HG02973 (cell line): ENCODE measurements at regions not wholly inside any gene's neighbourhood (a gene's known extent, or its start where the extent isn't known, plus 50 kb on each side); places are given as distances from the start of the nearest gene placed in this dataset.

Experiments
- ATAC-seq: cut with Tn5 transposase; IDR thresholded peaks from one replicate; pipeline ENCODE4 v1.9.1; 2021; ENCODE audit warnings: moderate library complexity; ENCODE audit not compliant: unreplicated experiment

GRCh38 chr13:100941377-100942368, 267.1 kb upstream of the TMTC4 start:
- no peak for ATAC-seq

DNA sequence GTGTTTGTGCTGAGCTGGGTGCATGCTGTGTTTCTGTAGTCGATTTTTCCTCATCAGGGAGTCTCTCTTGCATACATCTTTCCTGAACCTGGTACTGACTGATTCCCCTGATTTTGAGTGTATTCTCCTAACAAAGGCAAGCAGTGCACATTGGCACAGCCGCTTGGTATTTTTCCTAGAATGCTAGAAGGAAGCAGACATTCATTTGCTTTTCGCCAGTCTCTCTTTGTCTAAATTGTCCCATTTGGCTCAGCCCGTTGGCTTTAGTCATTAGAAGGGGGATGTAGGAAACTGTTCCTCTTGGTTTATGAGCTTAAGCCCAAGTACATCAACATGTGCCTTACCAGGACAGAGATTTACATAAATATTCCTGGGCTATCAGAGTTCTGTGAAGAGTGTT, 266.1 kb upstream of the TMTC4 start:
- no peak for ATAC-seq

- no peak for ATAC-seq
Observed at GRCh38 chr13:100933841-100934240, 259.2 kb upstream of the TMTC4 start.

DNA sequence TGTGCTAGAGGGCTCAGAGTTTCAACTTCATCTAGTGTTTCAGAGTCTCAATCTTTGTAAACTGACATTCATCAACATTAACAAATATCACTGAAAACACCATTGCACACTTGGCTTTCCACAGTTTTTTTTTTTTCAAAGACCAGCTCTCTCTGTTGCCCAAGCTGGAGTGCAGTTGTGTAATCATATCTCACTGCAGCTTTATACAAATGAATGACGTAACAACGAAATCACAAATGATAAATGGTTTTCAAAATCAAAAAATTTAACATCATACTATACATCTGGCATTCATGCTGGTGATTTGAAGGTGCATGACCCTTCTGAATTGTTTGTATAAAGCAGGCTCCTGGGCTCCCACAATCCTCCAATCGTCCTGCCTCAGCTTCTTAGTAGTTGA, 248.0 kb upstream of the TMTC4 start:
- ATAC-seq: no peak

DNA sequence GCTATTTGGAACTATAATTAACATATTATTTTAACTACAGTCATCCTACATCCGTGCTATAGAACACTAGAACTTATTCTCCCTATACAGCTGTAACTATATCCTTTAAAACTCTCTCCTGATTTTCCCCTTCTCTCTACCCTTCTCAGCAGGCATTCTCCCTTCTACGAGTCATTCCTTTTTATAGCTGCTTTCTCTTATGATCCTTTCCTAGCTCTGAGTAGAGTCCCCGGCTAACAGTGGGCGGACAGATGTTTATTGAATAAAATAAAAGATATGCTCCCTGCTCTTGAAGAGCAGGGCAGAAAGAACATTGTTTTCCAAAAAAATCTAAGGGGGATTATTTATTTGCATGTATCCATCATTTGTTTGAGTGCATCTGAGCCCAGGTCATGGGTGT, 246.5 kb upstream of the TMTC4 start:
- ATAC-seq: no peak

DNA sequence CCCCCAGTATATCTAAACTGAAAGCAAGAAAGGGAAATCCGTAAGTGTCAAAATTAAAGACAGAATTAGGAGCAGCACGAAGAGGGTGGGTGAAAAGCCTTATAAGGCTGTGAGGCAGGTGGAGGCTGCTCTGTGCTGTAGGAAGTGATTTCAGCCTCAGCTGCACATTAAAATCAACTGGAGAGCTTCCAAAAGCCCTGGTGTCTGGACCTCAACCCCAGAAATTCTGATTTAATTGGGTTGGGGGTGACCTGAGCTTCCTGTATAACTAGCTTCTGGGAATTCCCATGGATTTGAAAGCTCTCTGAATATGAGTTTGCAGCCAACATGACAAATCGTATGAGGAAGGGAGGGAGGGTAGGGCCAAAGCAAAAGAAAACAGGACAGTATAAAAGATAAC, 242.4 kb upstream of the TMTC4 start:
- ATAC-seq: no peak

DNA sequence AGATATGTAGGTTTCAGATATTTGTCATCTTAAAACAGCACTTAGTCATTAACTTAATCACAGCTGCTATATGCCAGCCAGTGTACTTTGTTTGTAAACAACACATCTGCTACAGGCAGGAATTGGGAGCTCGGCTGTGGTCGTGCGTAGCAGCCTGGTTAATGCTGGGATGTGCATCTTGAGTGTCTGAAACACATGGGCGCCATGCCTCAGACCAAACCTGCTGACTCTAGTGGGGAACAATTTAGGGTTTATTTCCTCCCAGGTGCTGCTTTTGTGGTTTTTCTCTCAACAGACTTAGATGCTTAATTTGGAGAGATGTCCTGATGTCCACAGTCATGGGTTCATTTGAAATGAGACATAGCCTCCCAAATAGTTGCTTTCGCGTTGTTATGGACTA, 238.5 kb upstream of the TMTC4 start:
- no peak for ATAC-seq

DNA sequence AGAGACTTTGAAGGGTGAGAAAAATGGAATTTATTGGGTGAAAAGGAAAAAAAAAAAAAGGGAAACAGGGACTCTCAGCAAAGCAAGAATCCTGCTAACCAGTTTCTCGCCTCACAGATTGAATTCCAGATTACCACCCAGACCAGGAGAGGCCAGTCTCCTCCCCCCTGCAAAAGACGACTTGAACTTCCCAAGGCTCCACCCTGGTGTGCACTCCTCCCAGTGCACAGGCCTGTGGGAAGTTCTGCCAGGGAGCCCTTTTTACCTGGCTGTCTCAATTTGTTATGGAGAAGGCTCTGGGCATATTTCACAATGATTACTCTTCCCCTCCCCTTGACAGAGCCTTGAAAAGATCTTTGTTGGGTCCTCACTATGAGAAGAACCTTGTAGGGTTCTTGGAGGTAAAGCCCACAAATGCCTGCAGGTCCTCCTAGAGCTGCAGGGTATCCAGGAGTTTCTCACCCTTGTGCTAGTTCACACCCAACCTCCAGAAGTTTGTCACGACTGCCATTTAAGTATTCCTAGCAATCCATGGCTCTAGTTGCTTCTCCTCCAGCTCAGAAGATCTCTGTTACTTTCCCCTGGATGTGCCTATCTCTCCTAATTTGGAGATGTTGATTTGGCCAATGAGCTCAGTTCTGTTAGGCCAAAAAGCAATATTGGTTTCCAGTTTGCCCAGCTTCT, 229.8 kb upstream of the TMTC4 start:
- no peak for ATAC-seq

- ATAC-seq: no peak
Observed at GRCh38 chr13:100899720-100900316, 225.2 kb upstream of the TMTC4 start.

DNA sequence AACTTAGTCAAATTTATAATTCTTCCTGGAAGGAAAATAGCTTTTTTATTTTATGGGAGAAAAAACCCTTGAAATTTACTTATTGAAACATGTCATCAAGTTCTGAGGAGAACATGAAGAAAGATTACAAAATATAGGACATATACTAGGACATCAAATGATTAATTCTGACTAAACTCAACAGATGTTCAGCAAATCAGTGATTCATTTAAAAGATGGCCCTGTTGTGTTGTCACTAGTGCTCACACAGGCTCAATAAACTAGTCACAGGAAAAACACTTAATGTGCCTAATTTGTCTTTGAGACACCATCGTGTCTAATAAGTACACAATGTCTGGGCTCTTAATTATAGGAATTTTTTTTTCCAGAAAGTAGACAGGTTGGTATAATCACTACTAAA, 223.8 kb upstream of the TMTC4 start:
- no peak for ATAC-seq

- ATAC-seq: no peak
Observed at GRCh38 chr13:100895651-100896050, 221.1 kb upstream of the TMTC4 start.

- ATAC-seq: no peak
Observed at GRCh38 chr13:100892981-100893380, 218.4 kb upstream of the TMTC4 start.

DNA sequence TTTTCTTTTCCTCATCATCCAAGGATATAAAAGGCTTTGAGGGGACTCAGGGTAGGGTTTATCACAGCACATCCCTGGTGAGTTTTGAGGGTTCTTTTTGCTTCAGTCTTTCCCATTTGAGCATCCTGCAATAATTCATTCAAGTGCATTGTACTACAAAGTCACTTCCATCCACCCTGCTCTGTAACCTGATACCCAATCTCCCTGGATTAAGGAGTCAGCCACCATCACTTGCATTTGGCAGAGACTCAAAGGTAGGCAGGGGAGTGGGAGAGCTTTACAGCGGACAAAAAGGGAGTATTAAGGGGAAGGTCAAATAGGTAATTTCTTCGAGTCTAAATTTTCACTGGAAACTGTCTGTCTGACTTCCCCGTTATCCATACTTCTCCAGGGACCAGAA, 216.1 kb upstream of the TMTC4 start:
- no peak for ATAC-seq

DNA sequence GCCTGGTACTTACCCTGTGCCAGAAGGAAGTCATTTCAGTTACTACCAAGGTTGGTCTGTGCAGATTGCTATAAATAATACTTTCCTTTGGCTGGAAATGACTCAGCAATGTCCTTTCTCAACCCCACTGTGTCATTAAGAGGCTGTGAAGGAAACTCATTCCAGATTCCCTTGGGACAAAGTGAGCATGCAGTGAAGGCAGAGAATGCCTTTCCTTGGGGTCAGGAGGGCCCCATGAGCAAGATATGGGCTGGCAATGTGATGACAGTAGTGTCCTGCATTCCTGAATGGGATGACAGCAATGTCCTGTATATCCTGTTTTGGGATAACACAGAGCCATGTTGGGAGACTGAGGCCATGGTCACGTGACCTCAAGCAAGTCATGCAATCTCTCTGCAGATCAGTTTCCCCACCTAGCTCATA, 213.1 kb upstream of the TMTC4 start:
- ATAC-seq: no peak

DNA sequence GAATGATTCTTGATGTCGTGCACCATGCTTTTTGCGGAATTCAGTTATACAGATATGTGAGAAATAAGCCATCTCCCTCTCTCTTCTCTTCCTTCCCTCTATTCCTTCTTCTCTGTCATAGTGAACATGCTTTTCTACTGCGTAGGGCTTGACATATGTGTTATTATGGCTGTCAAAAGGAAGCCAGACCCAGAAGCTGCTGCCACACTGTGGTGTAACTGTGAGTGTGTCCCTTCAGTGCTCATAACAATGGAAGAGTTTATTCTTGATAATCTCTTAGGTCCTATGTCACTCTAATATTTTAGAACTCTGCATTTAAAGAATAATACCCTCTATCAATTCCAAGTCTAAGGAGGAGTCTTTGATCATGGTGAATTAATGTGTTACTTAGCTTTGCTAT, 208.9 kb upstream of the TMTC4 start:
- no peak for ATAC-seq

DNA sequence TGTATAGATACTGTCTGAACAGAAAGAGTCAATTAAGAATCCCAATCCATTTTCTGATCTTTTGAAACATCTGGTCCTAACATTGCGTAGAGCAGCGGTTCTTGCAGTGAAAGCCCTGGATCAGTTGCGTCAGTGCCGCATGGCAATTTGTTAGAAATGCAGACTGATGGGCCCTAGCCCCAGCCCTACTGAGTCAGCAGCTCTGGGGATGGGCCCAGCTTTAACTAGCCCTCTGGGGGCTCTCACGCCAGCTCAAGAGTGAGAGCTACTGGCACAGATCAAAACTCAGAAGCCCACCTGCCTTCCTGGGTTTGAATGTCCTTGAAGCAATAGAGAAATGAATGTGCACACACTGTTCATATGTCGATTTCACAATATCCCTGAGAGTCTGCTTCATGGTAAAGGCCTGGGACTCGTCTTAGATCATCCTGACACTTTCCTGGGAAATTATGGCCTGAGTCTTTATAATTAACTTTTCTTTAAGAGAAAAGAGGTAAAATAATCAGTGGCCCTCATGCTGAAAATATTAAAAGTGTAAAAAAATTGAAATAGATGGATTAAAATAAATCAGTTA, 206.8 kb upstream of the TMTC4 start:
- ATAC-seq: no peak

GRCh38 chr13:100880166-100880565, 205.6 kb upstream of the TMTC4 start:
- ATAC-seq: no peak

DNA sequence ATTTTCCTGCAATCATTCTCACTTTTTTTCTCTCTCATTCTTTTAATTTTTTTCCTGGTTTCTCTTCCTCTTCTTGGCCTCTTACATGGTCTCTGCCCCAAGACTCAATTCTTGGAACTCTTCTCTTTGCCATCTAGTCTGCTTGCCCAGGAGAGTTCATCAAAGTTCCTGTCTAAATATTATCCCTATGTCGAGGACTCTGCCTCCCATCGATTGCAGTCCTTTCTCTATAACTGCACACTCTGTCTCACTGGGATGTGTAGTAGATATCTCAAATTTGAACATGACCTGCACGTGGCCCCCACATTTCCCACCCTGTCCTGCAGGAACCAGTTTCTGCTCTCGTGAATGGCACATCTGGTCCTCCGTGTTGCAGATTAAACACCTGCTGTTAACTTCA, 204.7 kb upstream of the TMTC4 start:
- no peak for ATAC-seq

GRCh38 chr13:100876044-100876403, 201.4 kb upstream of the TMTC4 start:
- no peak for ATAC-seq

DNA sequence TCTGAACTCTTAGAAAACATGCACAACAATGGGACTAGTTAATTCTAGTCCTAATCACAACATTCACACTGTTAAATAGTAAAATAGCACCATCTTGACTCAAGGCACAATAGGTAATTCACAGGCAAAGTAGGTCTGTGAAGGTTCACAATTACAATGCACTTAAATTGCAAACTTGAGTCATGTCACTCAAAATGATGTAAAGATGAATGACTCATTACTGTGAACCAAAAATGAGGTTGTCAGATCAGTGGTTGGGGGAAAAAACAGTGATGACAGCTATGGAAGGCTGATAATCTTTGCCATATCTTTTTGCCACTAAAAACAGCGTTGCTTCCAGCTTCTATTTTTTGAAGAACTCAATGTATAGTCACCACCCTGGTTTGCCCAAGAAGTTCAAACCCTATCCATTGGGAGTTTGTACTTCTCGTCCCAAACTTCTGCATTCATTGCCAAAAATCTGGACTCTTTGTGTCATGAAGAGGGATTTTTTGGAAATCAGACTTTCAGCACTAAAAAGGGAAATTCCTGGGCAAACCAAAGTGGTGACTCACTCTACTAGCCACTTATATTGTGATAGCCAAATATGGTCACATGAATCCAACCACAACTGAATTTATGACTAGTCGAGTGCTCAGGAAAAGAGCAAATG, 200.9 kb upstream of the TMTC4 start:
- ATAC-seq: peak; percentile 72

DNA sequence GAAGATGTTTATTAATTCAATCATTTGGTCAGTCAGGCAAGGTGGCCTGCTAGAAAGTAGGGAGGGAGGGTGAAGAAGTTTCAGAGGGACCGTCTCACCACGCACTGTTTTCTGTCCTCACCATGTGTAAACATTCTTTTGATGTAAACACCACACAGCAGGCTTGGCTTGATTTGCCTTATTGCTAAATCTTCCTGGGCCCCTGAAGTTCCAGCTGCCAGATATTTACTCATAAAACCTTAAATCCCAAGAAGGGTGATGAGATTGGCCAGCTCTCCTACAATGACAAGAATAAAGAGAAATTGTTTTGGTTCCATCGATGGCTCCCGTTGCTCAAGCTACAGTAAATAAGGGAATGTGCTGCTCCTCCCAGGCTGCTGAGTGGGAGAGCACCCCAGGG, 198.2 kb upstream of the TMTC4 start:
- no peak for ATAC-seq
